SK-N-SH treated with all-trans-retinoic acid at 6 μM for 48 hours (cell line): ENCODE measurements at regions not wholly inside any gene's neighbourhood (a gene's known extent, or its start where the extent isn't known, plus 50 kb on each side); places are given as distances from the start of the nearest gene placed in this dataset.

Experiments
- ARNTL ChIP-seq: fragments of 450-650 bp; formaldehyde crosslinking; IDR thresholded peaks from 2 replicates; pipeline ENCODE4 v1.5.0; 2020; ENCODE audit warnings: low read depth, mild to moderate bottlenecking, moderate library complexity, borderline replicate concordance
- ESRRG ChIP-seq: fragments of 250-450 bp; sonication (Bioruptor Pico); IDR thresholded peaks from 2 replicates; pipeline ENCODE4 v1.6.1; 2021; ENCODE audit warnings: mild to moderate bottlenecking
- OSR1 ChIP-seq: fragments of 250-450 bp; sonication (Bioruptor Pico); IDR thresholded peaks from 2 replicates; pipeline ENCODE4 v1.8.0; 2022; ENCODE audit warnings: moderate library complexity, mild to moderate bottlenecking, inconsistent platforms
- RARB ChIP-seq: fragments of 250-450 bp; sonication (Bioruptor Pico); IDR thresholded peaks from 2 replicates; pipeline ENCODE4 v1.8.0; 2021; ENCODE audit warnings: mild to moderate bottlenecking, moderate library complexity
- SNAI2 ChIP-seq: fragments of 250-450 bp; sonication (Bioruptor Pico); IDR thresholded peaks from 2 replicates; pipeline ENCODE4 v1.5.0; 2020; ENCODE audit warnings: mild to moderate bottlenecking, moderate library complexity
- TOX ChIP-seq: fragments of 250-450 bp; sonication (Bioruptor Pico); IDR thresholded peaks from 2 replicates; pipeline ENCODE4 v1.8.0; 2021; ENCODE audit warnings: mild to moderate bottlenecking, moderate library complexity, borderline replicate concordance
- ZFP30 ChIP-seq: fragments of 450-650 bp; formaldehyde crosslinking; IDR thresholded peaks from 2 replicates; pipeline ENCODE4 v1.5.0; 2022; ENCODE audit warnings: mild to moderate bottlenecking, moderate library complexity
- ZNF565 ChIP-seq: fragments of 450-650 bp; formaldehyde crosslinking; conservative IDR thresholded peaks from 2 replicates; pipeline ENCODE4 v1.5.0; 2020; ENCODE audit warnings: low read depth, mild to moderate bottlenecking, moderate library complexity
- ZNF70 ChIP-seq: fragments of 450-650 bp; formaldehyde crosslinking; IDR thresholded peaks from 2 replicates; pipeline ENCODE4 v1.5.0; 2020; ENCODE audit warnings: mild to moderate bottlenecking, moderate library complexity
- TF ChIP-seq, protein P1 (sequence below): fragments of 250-450 bp; sonication (Bioruptor Pico); IDR thresholded peaks from 2 replicates; pipeline ENCODE4 v1.5.1; 2020; ENCODE audit warnings: low read depth, mild to moderate bottlenecking, moderate library complexity
- TF ChIP-seq, protein P2 (sequence below): fragments of 250-450 bp; sonication (Bioruptor Pico); IDR thresholded peaks from 2 replicates; pipeline ENCODE4 v1.8.0; 2020; ENCODE audit warnings: mild to moderate bottlenecking, moderate library complexity, borderline replicate concordance
- TF ChIP-seq, protein P3 (sequence below): fragments of 250-450 bp; sonication (Bioruptor Pico); IDR thresholded peaks from 2 replicates; pipeline ENCODE4 v1.5.0; 2020; ENCODE audit warnings: mild to moderate bottlenecking, moderate library complexity
- TF ChIP-seq, protein P4 (sequence below): fragments of 250-450 bp; sonication (Bioruptor Pico); IDR thresholded peaks from 2 replicates; pipeline ENCODE4 v1.5.1; 2021; ENCODE audit warnings: mild to moderate bottlenecking, moderate library complexity

DNA sequence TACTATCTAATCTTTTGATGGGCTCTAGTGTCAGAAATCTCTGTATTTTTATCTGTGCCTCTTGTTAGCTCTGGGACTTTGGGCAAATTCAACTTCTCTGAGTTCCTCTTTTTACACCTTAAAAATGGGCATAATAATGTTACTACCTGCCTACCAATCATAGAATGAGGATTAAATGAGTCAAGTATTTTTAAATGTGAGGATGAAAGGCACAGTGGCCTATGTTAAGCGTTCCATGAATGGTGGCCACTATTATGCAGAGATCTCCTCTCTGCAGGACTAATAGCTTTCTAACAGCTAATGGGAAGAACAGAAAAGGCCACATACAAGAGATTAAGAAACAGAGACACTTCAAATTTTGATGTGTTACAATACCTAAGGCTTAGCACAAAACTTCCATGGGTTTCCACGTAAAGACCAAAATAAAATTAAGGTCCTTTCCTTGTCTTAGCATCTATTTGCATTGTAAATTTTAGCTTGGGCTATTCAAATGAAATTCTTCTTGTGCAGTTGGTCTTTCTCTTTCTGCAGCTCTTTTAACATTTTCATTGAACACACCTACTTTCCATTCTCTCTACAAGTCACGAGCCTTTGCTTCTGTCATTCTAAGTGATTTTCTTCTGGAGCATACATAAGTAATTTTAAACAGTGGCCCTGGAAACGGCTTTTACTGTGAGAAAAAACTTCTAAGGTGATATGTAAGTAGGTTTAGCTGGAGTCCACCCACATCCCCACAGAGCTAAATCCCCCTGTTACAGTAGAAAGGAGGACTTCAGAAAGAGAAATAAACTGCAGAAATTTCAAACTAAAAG is 117.9 kb upstream of the MED14 start:
- no peak for TF ChIP-seq OSR1
- no peak for TF ChIP-seq ZNF565 (CRISPR knock-in tag)
- TF ChIP-seq, protein P1, sequence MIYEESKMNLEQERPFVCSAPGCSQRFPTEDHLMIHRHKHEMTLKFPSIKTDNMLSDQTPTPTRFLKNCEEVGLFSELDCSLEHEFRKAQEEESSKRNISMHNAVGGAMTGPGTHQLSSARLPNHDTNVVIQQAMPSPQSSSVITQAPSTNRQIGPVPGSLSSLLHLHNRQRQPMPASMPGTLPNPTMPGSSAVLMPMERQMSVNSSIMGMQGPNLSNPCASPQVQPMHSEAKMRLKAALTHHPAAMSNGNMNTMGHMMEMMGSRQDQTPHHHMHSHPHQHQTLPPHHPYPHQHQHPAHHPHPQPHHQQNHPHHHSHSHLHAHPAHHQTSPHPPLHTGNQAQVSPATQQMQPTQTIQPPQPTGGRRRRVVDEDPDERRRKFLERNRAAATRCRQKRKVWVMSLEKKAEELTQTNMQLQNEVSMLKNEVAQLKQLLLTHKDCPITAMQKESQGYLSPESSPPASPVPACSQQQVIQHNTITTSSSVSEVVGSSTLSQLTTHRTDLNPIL (CRISPR knock-in tag) = no peak
- TF ChIP-seq TOX (CRISPR knock-in tag) = no peak
- no peak for TF ChIP-seq ARNTL (CRISPR knock-in tag)
- TF ChIP-seq, protein P2, sequence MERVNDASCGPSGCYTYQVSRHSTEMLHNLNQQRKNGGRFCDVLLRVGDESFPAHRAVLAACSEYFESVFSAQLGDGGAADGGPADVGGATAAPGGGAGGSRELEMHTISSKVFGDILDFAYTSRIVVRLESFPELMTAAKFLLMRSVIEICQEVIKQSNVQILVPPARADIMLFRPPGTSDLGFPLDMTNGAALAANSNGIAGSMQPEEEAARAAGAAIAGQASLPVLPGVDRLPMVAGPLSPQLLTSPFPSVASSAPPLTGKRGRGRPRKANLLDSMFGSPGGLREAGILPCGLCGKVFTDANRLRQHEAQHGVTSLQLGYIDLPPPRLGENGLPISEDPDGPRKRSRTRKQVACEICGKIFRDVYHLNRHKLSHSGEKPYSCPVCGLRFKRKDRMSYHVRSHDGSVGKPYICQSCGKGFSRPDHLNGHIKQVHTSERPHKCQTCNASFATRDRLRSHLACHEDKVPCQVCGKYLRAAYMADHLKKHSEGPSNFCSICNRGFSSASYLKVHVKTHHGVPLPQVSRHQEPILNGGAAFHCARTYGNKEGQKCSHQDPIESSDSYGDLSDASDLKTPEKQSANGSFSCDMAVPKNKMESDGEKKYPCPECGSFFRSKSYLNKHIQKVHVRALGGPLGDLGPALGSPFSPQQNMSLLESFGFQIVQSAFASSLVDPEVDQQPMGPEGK (CRISPR knock-in tag) = no peak
- no peak for TF ChIP-seq RARB
- TF ChIP-seq ZNF70 (CRISPR knock-in tag) = no peak
- TF ChIP-seq, protein P3, sequence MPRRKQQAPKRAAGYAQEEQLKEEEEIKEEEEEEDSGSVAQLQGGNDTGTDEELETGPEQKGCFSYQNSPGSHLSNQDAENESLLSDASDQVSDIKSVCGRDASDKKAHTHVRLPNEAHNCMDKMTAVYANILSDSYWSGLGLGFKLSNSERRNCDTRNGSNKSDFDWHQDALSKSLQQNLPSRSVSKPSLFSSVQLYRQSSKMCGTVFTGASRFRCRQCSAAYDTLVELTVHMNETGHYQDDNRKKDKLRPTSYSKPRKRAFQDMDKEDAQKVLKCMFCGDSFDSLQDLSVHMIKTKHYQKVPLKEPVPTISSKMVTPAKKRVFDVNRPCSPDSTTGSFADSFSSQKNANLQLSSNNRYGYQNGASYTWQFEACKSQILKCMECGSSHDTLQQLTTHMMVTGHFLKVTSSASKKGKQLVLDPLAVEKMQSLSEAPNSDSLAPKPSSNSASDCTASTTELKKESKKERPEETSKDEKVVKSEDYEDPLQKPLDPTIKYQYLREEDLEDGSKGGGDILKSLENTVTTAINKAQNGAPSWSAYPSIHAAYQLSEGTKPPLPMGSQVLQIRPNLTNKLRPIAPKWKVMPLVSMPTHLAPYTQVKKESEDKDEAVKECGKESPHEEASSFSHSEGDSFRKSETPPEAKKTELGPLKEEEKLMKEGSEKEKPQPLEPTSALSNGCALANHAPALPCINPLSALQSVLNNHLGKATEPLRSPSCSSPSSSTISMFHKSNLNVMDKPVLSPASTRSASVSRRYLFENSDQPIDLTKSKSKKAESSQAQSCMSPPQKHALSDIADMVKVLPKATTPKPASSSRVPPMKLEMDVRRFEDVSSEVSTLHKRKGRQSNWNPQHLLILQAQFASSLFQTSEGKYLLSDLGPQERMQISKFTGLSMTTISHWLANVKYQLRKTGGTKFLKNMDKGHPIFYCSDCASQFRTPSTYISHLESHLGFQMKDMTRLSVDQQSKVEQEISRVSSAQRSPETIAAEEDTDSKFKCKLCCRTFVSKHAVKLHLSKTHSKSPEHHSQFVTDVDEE (CRISPR knock-in tag) = no peak
- TF ChIP-seq SNAI2 (CRISPR knock-in tag) = no peak
- TF ChIP-seq, protein P4, sequence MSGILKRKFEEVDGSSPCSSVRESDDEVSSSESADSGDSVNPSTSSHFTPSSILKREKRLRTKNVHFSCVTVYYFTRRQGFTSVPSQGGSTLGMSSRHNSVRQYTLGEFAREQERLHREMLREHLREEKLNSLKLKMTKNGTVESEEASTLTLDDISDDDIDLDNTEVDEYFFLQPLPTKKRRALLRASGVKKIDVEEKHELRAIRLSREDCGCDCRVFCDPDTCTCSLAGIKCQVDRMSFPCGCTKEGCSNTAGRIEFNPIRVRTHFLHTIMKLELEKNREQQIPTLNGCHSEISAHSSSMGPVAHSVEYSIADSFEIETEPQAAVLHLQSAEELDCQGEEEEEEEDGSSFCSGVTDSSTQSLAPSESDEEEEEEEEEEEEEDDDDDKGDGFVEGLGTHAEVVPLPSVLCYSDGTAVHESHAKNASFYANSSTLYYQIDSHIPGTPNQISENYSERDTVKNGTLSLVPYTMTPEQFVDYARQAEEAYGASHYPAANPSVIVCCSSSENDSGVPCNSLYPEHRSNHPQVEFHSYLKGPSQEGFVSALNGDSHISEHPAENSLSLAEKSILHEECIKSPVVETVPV (CRISPR knock-in tag) = no peak
- TF ChIP-seq ESRRG (CRISPR knock-in tag) = no peak
- TF ChIP-seq ZFP30 (CRISPR knock-in tag) = no peak
